ENCODE measurements at regions not wholly inside any gene's neighbourhood (a gene's known extent, or its start where the extent isn't known, plus 50 kb on each side); places are given as distances from the start of the nearest gene placed in this dataset.

DNA sequence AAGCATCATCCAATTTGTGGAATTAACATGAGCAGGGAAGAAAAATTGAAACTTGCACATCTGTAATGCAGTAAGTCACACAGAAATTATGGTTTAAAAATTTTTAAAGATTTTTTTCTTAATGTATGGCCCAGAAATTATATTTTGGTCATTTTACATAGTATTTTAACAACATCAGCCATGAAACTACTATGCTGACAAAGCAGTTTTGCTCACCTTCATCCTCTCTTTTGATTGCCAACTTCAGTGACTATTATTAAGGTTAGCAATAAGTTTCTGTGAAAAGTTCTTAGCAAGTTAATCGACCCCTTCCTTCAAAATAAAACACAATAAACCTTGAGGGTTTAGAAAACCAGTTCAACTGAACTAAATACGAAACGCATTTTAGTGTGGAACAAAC, 1347.0 kb downstream of the EPHA7 start:
- DNase-seq (no peak), ATAC-seq (ENCODE audit: insufficient read depth, low FRiP score) (no peak)
- WGBS, 2 donors, result 83 to 88% methylated on average over 3 of the region's 3 CpGs
- TF ChIP-seq, protein P1, sequence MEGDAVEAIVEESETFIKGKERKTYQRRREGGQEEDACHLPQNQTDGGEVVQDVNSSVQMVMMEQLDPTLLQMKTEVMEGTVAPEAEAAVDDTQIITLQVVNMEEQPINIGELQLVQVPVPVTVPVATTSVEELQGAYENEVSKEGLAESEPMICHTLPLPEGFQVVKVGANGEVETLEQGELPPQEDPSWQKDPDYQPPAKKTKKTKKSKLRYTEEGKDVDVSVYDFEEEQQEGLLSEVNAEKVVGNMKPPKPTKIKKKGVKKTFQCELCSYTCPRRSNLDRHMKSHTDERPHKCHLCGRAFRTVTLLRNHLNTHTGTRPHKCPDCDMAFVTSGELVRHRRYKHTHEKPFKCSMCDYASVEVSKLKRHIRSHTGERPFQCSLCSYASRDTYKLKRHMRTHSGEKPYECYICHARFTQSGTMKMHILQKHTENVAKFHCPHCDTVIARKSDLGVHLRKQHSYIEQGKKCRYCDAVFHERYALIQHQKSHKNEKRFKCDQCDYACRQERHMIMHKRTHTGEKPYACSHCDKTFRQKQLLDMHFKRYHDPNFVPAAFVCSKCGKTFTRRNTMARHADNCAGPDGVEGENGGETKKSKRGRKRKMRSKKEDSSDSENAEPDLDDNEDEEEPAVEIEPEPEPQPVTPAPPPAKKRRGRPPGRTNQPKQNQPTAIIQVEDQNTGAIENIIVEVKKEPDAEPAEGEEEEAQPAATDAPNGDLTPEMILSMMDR (IDR thresholded peaks at IDR 0.05; ENCODE audit: control extremely low read depth, extremely low read depth), result no peak
- H3K9ac ChIP-seq (ENCODE audit: insufficient read depth in 1 of 2, low read length in 2 of 2), result no peak overlapping the region
- H3K9me3 ChIP-seq (ENCODE audit: control insufficient read depth in 4 of 4, insufficient read depth in 3 of 4, low read length in 3 of 4), result no peaks in the 10 kb centered on the region
- H3K27ac ChIP-seq (ENCODE audit: low read depth in 1 of 2, low read length in 1 of 2), result no peak overlapping the region
- H3K4me1 ChIP-seq (ENCODE audit: control insufficient read depth in 5 of 5, insufficient read depth in 5 of 5, low read length in 5 of 5), result no peaks in the 10 kb centered on the region
- no peaks in the 10 kb centered on the region for H3K36me3 ChIP-seq (ENCODE audit: control insufficient read depth in 4 of 4, insufficient read depth in 4 of 4, low read length in 4 of 4)
- H3K27me3 ChIP-seq (ENCODE audit: control insufficient read depth in 3 of 3, insufficient read depth in 3 of 3, low read length in 2 of 3), result no peaks in the 10 kb centered on the region
- no peak overlapping the region for H3K4me3 ChIP-seq

DNA sequence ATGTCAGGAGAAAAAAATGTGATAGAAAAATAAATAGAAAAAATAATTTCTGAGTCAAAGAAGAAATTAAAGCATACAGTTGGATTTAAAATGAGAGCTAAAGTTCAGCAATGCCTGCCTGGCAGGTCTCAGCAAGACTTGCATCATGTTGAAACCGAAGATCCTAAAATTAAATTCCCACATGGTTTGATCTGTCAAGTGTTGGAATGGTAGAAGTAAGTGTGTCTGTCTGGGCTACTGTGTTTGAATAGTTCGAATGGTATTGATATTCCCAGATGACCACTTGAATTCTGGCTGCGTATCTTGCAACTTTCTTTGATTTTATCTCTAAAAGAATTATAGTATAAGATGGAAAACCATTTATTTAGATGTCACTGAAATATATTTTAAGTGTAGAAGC, 1349.6 kb downstream of the EPHA7 start:
- Histone ChIP-seq H3K9ac (ENCODE audit: insufficient read depth in 1 of 2, low read length in 2 of 2) (no peak overlapping the region), H3K4me1 (ENCODE audit: control insufficient read depth in 5 of 5, insufficient read depth in 5 of 5, low read length in 5 of 5) (no peaks in the 10 kb centered on the region), H3K27me3 (ENCODE audit: control insufficient read depth in 3 of 3, insufficient read depth in 3 of 3, low read length in 2 of 3) (no peaks in the 10 kb centered on the region), H3K9me3 (ENCODE audit: control insufficient read depth in 4 of 4, insufficient read depth in 3 of 4, low read length in 3 of 4) (no peaks in the 10 kb centered on the region), H3K4me3 (no peak overlapping the region), H3K36me3 (ENCODE audit: control insufficient read depth in 4 of 4, insufficient read depth in 4 of 4, low read length in 4 of 4) (no peaks in the 10 kb centered on the region), H3K27ac (ENCODE audit: low read depth in 1 of 2, low read length in 1 of 2) (no peak overlapping the region)
- TF ChIP-seq, protein P1 (IDR thresholded peaks at IDR 0.05; ENCODE audit: control extremely low read depth, extremely low read depth), result no peak
- 66 to 76% methylated on average over 3 of the region's 3 CpGs for WGBS, 2 donors
- DNase-seq, result no peak
- no peak for ATAC-seq (ENCODE audit: insufficient read depth, low FRiP score)

GRCh38 chr6:92052513-92052912, 1366.8 kb downstream of the EPHA7 start:
- ATAC-seq (ENCODE audit: insufficient read depth, low FRiP score), result no peak
- TF ChIP-seq, protein P1 (IDR thresholded peaks at IDR 0.05; ENCODE audit: control extremely low read depth, extremely low read depth), result no peak
- no peak overlapping the region for H3K9ac ChIP-seq (ENCODE audit: insufficient read depth in 1 of 2, low read length in 2 of 2)

DNA sequence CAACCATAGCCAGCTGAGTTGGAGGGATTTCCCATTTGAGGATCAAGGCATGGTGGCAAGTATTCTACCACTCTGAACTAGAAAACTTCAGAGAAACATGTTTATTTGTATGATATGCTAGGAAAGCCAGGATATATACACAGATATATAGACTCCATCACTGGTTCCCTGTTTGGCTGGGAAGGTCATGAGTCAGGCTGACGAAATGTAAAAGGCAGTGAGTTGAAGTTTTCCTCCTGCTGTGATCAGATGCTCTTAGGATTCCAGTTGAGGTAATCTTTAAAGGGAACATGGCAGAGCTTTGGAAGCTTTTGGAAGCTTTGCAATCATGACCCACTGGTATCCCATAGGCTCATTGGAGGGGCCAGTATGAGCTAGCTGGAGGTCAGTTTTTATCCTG, 1369.1 kb downstream of the EPHA7 start:
- DNase-seq, result peak in 2 of 3 donors; percentile 1 to 11
- Histone ChIP-seq H3K4me1 (ENCODE audit: control insufficient read depth in 5 of 5, insufficient read depth in 5 of 5, low read length in 5 of 5) (no peaks in the 10 kb centered on the region), H3K27me3 (ENCODE audit: control insufficient read depth in 3 of 3, insufficient read depth in 3 of 3, low read length in 2 of 3) (no peaks in the 10 kb centered on the region), H3K36me3 (ENCODE audit: control insufficient read depth in 4 of 4, insufficient read depth in 4 of 4, low read length in 4 of 4) (no peaks in the 10 kb centered on the region), H3K9me3 (ENCODE audit: control insufficient read depth in 4 of 4, insufficient read depth in 3 of 4, low read length in 3 of 4) (no peaks in the 10 kb centered on the region), H3K9ac (ENCODE audit: insufficient read depth in 1 of 2, low read length in 2 of 2) (no peak overlapping the region), H3K4me3 (no peak overlapping the region), H3K27ac (ENCODE audit: low read depth in 1 of 2, low read length in 1 of 2) (no peak overlapping the region)
- ATAC-seq (ENCODE audit: insufficient read depth, low FRiP score), result no peak
- TF ChIP-seq, protein P1 (IDR thresholded peaks at IDR 0.05; ENCODE audit: control extremely low read depth, extremely low read depth), result no peak
- 36 to 45% methylated on average over 1 of the region's 1 CpG for WGBS, 2 donors

More at GRCh38 chr6:92052513-92052912, 1366.8 kb downstream of the EPHA7 start:
- Histone ChIP-seq H3K4me1 (ENCODE audit: control insufficient read depth in 5 of 5, insufficient read depth in 5 of 5, low read length in 5 of 5) (no peaks in the 10 kb centered on the region), H3K36me3 (ENCODE audit: control insufficient read depth in 4 of 4, insufficient read depth in 4 of 4, low read length in 4 of 4) (no peaks in the 10 kb centered on the region), H3K27me3 (ENCODE audit: control insufficient read depth in 3 of 3, insufficient read depth in 3 of 3, low read length in 2 of 3) (no peaks in the 10 kb centered on the region), H3K27ac (ENCODE audit: low read depth in 1 of 2, low read length in 1 of 2) (no peak overlapping the region), H3K9me3 (ENCODE audit: control insufficient read depth in 4 of 4, insufficient read depth in 3 of 4, low read length in 3 of 4) (no peaks in the 10 kb centered on the region), H3K4me3 (no peak overlapping the region)
- no peak for DNase-seq
- WGBS, 2 donors, result 58 to 79% methylated on average over 2 of the region's 2 CpGs

Data from lung (tissue), 11 donors.